ENCODE measurements at regions not wholly inside any gene's neighbourhood (a gene's known extent, or its start where the extent isn't known, plus 50 kb on each side); places are given as distances from the start of the nearest gene placed in this dataset.

DNA sequence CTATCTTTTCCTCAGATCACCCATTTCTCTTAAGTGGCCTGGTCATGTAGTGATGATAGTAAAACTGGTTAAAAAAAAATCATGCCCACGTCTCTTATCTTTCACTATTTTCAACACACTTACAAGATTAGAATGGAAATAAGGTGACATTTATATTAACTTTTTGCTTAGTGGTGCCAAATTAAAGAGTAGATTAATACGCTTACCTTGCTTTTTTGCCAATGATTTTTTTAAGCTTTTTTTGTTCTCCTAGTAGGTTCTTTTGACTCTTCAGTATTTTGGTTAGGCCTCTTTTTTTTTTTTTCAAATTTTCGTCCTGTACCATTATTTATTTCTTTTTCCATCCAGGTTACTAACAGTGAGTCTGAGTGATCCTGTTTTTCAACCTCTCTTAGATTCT lies 147.9 kb downstream of the PTCSC3 start:
- no peak for DNase-seq (ENCODE audit: low spot score)

DNA sequence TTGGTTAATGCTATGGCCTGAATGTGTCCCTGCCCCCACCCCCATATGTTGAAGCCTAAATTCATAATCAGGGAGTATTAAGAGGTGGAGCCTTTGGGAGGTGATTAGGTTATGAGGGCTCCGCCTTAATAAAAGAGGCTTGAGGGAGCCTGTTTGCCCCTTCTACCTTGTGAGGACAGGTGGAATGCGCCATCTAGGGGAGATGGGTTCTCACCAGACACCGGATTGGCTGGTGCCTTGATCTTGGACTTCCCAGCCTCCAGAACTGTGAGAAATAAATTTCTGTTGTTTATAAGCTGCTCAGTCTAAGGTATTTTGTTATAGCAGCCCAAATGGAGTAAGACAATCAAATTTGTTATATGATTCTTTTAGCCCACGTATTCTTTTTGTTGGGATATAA lies 148.3 kb downstream of the PTCSC3 start:
- DNase-seq (ENCODE audit: low spot score), result no peak

DNA sequence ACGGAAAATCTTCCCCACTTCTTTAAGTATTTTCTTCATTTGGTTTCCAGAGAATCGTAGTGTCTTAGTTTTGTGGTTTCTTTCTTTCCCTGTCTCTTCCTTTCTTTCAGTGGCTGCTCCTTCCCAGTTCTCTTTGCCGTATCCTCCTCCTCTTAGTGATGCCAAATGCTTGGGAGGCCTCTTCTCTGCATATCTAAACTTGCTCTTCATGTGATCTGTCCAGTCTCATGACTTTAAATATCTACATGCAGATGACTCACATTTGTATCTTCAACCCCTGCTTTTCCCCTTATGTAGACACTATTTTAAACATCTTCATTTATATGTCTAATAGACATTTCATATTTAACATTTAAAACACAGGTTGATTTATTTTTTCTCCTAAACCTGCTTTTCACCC lies 149.2 kb downstream of the PTCSC3 start:
- no peak for DNase-seq (ENCODE audit: low spot score)

DNA sequence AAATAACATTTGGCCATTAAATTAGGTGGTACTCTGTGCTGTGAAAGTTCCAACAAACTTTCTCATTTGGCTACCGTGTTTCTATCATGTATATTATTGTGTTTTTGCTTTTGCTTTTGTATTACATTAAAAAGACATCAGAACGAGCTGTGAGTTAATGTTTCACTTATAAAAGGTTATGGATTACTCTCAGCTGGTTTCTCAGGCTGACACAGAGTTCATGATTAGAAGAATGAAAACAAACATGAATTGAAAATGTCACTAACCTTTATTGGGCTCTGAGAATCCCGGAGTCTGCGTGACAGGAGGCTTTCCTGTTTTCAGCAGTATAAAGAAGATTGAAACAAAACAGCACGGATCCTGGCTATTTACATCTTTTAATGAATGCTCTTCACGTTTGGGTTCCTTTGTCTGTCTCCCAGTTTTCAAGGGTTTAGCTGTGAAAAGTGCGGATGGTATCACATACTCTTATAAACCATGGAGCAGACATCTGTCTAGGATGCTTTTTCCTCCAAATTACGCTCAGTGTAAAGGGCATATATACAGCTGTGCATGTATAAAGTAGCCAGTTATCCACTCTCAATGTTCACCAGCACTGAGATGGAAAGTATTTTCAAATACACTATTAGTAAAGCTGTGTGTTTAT lies 153.6 kb downstream of the PTCSC3 start:
- DNase-seq (ENCODE audit: low spot score), result no peak

DNA sequence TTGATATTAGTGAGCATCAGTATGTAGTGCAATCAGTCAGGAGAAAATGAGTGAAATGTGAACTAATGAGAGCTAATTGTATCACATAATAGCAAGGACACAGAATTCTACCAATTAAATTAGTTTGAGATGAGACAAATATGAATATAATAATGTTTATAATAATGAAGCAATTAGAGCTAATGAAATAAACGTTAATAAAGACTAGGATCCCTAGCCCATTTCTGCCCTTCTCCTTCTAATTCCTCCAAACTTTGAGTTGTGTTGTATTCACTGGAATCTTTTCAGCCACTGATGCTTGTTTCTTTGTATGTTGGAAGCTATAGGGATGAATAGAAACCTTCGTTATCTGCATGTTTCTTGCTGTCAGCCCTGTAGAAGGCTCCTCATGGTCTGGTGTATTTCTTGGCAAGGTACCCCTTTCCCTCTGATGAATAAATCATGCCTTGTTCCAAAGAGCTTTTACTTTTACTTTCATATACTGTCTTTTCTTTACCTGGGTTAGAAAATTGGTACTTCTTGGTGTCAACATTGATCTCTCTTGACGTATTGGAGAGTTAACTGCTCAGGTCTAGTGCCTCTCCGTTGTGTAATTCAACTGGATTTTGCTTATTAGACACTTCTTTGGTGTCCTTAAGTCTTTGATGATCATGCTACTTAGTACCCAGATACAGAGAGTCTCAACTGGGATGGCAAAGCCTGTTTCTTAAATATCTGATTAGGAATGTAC lies 154.8 kb downstream of the PTCSC3 start:
- no peak for DNase-seq (ENCODE audit: low spot score)

DNA sequence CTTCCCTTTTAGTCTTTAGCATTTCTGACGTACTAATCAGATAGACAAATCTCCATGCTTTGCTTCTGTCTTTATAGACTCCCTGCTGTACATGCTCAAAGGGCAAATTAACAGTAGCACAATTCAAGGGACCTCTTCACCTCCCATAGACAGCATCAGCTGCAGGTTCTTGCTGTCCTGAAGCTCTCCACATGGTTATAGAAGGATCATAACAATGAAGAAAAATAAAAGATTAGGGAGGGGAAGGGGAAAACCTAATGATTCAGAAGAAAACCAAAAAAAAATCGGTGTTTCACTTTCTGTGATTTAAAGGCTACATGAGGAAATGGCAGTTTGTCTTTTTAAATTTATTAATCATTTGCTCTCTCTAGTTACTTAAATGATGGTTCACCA lies 155.5 kb downstream of the PTCSC3 start:
- no peak for DNase-seq (ENCODE audit: low spot score)

DNA sequence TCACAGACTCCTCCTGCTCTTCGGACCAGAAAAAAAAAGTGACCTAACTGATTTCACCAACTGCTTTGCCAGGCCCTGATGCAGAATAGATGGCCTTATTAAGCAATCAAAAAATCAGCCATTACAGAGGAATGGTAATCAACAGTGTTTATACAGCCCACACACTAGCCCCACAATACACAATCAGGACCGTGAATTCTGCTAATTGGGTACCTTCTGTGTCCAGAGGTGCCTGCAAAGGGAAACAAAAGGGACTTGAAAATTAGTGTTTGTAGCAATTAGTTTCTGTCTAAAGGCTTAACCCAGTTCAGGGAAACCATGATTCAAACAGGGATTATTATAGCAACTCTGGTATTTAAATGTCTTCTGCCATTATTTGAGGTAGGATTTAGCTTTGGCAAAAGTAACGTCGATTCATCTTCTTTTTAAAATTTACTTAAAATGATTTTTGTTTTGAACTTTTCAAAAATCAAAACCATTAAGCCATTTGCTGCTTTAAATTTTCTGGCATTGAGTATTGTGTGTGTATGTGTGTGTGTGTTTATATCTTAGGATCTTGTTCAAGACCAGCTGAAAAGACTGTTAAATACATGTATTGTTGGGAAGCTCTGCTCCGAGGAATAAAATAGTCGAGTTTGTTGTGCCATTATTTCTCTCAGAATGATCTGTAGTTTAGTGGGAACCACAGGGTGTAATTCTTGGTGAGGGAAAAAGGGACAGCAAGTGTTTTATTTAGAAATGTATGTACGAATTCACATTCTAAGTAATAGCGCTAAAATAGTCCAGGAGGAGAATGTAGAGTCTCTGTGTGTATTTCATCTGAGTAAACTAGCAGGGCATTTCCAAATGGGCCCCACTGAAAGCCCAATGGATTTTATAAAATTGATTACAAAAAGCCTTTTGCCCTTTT lies 156.1 kb downstream of the PTCSC3 start:
- DNase-seq (ENCODE audit: low spot score), result no peak

DNA sequence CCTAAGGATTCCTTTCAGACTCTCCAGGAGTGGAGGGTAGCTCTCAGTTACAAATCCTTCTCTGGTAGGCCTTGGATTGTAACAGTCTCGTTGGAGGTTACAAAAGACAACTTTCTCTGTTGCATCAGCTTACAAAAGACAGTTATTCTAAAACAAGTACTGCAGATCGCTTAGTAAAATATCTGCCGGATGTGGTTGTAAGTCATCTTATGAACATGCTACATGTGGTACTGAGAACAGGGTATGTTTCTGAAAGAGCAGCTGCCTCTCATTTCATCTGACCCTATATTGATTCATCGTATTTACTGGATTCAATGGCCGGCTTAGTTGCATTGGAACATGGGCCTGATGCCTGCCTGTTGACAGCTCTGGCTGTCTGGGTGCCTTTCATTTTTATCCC lies 157.4 kb downstream of the PTCSC3 start:
- DNase-seq (ENCODE audit: low spot score), result no peak

DNA sequence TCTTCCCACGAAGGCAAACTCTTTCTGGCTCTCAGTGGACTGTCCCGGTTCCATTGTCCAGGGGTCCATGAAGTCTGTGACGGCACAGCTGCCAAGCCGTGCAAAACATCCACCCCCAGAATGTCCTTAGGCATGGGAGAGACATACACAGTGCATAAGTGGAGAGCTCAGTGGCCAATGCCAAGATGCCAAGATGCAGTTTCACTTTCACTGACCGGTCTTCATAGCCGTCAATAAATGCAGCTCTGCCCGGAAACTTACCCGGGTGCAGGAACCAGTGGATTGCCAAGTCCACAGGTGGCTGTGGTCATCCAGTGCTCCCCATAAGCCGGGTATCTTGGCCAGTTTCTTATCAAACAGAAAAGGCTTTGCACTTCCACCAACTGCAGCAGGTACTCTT lies 162.3 kb downstream of the PTCSC3 start:
- DNase-seq (ENCODE audit: low spot score), result no peak

DNA sequence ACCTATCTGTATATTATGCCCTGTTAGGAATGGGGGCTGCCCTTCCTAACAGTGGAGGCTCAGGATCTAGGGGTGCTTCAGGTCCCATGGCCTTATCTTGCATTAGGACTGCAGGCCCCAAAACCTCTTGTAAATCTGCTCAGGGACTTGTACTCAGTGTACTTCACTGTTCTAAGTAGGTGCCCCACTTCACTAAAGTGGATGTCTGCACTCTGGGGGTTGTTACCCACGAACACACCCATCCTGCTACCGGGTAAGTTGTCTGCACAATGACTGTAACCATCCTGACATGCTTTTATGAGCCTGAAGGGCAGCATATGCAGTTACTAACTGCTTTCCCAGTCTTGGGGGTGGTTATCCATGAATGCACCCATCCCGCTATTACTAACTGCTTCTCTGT lies 163.0 kb downstream of the PTCSC3 start:
- no peak for DNase-seq (ENCODE audit: low spot score)

DNA sequence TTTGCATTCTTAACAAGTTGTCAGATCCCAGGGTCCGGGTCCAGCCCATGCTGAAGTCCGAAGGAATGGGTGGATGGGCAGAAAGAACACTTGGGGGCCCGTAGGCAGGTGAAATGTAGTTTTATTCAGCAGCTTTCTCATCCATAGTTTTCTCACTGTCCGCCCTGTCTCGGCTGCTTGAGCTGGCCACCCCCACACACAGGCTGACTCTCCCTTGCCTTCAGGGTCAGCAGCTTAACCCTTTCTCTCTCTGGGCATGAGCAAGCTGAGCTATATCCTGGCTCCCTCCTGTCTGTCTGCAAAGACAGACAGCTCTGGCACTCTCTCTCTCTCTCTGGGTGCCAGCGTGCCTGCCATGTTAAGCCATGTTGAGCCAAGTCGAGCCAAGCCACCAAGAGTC lies 163.9 kb downstream of the PTCSC3 start:
- DNase-seq (ENCODE audit: low spot score), result no peak

DNA sequence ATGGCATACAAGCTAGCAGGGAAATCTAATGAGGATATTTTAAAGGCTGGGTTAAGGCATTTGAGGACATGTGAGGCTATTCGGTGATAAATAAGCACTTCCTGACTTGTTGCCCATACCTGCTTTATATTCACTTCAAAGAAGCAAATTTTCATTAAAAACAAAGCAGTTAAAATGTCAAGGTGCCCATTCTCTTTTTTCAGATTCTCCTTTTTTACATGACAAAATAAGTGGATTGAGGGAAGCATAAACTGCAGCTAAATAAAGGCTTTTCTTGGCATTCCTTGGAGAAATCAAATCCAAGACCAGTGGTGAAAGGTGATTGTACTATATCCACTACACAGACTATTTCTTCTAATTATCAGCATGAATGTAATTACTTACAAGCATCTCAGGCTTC lies 166.9 kb downstream of the PTCSC3 start:
- DNase-seq (ENCODE audit: low spot score), result no peak

DNA sequence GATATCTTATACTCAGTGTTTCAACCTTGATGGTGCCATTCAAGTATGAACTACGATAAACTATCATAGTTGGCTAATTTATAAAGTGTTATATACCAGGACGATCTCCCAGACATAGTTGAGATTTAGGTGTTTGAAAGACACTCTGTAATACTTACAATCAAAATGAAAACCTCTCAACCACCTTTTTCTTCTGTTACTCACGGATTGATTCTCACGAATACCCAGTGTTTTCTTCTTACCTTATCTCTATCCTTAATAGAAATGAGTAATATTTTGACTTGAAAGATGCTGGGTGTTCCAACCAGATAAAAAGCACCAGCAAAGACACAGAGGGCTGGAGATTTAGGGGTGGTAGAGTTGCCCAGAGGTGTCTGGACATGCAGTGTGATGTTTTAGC lies 169.9 kb downstream of the PTCSC3 start:
- no peak for DNase-seq (ENCODE audit: low spot score)

DNA sequence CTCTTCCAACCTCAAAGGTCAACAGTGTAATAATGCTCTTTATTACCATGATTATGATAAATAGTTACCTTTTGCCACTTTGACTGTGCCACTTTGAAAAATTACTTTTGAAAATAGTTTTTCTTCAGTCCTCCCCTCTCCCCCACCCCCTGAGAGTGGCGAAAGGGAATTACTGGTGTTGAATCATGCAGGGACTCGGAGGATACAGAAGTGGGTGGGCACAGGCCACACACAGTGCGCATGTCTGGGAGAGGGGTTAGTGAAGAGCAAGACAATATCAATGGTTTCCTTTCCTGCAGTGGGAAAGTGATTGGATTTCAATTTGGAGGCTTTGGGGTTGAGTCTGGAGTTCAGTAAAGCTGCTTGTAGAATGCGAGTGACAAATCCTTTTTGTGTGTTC lies 170.9 kb downstream of the PTCSC3 start:
- no peak for DNase-seq (ENCODE audit: low spot score)

DNA sequence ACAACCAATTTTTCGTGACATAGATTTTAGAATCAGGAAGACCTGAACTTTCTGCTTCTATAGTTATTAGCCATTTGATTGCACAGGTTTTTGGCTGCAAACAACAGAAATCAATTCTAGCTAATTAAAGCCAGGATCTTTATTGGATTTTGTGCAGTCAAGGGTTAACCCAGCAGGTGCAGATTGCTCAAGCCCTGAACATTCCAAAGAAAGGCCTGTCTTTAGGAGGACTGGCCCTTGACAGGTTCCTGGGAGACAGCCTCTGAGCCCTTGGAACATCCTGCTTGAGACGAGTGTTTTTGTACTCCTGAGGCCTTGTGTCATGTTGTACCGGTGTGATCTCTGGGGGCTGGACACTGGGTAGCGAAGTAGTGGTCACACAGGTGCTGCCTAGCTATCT lies 174.6 kb downstream of the PTCSC3 start:
- no peak for DNase-seq (ENCODE audit: low spot score)

DNA sequence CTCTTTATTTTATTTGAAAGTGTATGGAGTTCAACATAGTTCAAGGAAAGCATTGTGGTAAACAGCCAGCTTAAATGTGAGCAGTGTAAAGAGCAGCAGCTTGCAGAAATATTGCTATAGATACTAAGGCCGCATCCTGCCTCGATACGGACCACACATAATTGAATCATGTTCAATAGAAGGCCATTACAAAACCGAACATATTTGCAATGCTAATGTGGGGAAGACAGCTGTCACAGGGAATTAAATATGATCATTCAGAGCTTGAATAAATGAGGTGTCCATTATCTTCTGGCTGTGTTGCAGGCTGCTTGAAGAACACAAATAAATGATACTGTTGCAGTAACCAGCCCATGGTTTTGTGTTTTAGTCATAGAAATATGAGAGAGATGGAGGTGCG lies 173.2 kb downstream of the BRMS1L start:
- DNase-seq (ENCODE audit: low spot score), result no peak

DNA sequence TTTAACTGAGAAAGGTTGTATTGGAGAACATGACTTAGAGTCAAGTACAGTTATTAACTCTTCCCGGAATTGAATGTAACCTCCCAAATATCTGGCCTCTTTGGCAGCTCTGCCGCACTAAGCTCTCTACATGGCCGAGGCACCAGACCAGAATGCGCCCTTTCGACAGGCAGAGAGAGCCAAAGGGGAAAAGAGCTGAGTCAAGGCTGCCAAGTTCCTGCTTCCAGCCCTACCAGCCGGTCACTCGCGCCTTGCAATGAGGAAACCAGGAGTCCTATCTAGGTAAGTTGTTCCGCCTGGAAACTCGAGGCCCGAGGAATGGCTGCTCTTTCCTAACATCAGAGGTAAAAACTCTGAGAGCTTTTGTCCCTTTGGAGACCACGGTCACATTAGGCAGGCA lies 172.2 kb downstream of the BRMS1L start:
- no peak for DNase-seq (ENCODE audit: low spot score)

DNA sequence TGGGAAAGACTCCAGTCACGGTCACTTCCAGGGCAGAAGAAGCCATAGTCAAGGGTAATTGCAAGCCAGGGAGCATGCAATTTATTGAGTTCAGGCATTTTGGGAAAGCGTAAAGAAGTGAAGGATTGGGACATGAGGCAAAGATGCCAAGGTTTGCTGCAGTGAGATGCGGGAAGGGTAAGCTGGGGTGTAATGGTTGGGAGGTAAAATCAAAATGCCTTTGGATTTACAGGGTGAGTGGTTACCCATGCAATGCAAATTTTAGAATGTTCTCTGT lies 167.5 kb downstream of the BRMS1L start:
- DNase-seq (ENCODE audit: low spot score), result no peak

DNA sequence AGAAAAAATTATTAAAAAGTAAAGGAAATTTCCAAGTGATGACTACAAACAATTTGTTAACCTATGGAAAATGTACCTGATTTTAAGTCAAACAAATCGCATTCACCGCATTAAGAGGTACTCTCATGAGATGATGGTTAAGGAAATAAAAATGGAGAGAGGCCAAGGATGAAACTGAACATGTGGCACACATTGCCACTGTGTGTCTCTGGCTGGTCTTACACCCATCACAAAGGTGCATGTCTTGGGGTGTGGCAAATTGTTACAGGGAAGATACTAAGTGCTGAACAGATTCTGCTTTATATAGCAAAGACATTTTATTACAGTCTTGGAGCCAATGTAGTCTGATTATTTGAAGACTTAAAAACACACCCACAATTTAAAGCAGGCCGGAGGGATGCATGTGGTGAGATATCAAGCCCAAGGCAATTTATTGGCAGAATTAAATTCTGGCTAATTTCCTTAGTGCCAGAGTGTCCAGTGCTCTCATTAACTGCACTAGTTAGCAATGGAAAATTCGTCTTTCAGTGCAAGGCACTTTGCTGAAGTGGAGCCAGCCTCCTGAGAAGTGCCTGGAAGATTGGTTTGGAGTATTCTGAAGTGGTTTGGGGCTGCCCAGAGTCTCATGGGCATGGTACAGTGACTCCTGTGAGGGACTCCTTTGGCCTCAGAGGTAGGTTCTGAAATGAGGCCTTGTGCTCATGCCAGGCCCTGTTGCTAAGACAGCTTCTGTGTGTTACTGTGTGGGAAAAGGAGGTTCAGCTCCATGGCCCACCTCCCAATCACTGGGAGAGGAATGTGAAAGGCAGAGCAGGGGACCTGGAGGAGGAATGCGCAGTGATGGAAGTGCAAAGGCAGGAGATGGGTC lies 166.9 kb downstream of the BRMS1L start:
- DNase-seq (ENCODE audit: low spot score), result no peak

DNA sequence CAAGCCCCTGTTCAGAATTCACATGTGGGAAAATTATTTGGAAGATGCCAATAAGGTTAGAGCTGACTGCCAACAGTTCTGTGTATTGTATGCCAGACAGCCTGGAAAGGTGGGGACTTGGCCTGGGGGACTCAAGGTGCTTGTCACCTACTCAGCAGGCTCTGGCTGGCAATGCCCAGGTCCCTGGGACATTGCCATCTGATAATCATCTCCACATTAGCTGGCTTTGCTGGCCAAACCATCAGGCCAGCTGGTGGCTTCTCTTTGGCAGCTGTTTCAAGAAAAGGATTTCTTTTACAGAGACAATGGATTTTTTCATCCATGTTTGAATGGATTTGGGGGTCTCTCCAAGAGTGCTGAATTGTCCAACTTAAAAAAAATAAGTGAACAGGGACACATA lies 165.2 kb downstream of the BRMS1L start:
- no peak for DNase-seq (ENCODE audit: low spot score)

DNA sequence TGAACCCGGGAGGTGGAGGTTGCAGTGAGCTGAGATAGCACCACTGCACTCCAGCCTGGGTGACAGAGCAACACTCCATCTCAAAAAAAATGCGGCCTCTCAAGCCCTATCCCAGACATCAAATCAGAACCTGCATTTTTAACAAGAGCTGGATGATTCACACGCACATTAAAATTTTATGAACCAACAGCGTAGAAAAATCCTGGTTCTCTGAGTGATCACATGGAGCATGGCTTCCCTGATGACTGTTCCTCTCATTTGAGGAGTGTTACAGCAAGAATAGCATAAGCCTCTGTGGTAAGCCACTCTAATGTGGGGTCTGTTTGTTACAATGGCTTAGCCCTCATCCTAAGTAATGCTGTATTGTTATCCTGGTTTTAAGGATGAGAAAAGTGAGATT lies 163.6 kb downstream of the BRMS1L start:
- peak; percentile 16 for DNase-seq (ENCODE audit: low spot score)

DNA sequence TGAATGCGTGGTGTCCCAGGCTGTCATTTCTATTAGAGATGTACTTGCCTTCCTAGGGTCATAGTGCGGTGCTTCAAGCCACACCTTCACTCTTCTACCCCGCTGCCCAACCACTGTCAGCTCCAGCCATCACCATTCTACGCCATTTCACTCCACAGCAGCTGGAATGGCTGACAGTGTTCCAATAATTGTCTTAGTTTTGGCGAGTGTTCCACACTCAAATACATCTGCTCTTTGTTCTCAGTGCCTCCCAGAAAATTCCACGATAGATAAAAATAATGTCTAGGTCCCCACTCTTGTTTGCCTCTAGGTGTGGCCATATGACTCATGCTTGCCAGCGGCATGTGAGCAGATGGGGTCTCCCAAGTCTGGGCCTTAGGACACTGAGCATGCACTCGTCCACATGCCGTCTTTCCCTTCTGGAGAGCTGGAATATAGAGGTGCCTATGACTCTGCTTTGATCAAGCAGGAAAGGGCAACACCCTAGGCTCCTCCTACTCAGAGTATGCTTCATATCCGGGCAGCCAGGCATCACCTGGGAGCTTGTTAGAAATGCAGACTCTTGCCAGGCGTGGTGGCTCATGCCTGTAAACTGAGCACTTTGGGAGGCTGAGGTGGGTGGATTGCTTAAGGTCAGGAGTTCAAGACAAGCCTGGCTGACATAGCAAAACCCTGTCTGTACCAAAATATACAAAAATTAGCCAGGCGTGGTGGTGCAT lies 163.0 kb downstream of the BRMS1L start:
- peak; percentile 19 for DNase-seq (ENCODE audit: low spot score)
